ENCODE measurements at regions not wholly inside any gene's neighbourhood (a gene's known extent, or its start where the extent isn't known, plus 50 kb on each side); places are given as distances from the start of the nearest gene placed in this dataset.

- ATAC-seq (peak; percentile 43), DNase-seq (no peak)
- Histone ChIP-seq H3K27me3 (no peaks in the 10 kb centered on the region), H3K9me3 (no peaks in the 10 kb centered on the region), H3K36me3 (no peaks in the 10 kb centered on the region), H3K4me3 (no peak overlapping the region), H3K4me1 (peaks cover 3% of the 10 kb centered on the region), H3K27ac (no peak overlapping the region)
- TF ChIP-seq, protein P1, sequence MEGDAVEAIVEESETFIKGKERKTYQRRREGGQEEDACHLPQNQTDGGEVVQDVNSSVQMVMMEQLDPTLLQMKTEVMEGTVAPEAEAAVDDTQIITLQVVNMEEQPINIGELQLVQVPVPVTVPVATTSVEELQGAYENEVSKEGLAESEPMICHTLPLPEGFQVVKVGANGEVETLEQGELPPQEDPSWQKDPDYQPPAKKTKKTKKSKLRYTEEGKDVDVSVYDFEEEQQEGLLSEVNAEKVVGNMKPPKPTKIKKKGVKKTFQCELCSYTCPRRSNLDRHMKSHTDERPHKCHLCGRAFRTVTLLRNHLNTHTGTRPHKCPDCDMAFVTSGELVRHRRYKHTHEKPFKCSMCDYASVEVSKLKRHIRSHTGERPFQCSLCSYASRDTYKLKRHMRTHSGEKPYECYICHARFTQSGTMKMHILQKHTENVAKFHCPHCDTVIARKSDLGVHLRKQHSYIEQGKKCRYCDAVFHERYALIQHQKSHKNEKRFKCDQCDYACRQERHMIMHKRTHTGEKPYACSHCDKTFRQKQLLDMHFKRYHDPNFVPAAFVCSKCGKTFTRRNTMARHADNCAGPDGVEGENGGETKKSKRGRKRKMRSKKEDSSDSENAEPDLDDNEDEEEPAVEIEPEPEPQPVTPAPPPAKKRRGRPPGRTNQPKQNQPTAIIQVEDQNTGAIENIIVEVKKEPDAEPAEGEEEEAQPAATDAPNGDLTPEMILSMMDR (IDR thresholded peaks at IDR 0.05) = peak; percentile 59
- intact Hi-C loops (cut with DNase I) = no loop called here
These were observed 124.9 kb downstream of the RDH14 start for GRCh38 chr2:18435426-18436037.

DNA sequence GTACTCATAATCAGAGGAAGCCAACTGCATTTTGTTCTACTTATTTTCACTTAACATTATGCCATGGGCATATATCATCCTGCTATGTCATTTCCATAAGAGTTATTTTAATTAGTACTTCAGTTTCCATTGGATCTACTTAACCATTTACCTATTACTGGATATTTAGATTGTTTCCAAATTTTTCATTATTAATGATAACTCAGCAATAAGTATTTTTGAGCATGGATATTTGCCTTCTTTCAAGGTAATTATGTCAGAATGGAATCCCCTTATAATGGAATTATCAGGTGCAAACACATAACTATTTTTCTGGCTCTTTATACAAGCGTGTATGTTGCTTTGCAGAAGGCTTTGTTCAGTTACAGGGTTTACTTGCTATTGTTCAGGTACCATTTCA is 126.6 kb downstream of the RDH14 start:
- Histone ChIP-seq H3K9me3 (no peaks in the 10 kb centered on the region), H3K27me3 (no peaks in the 10 kb centered on the region), H3K4me1 (peaks cover 3% of the 10 kb centered on the region), H3K4me3 (no peak overlapping the region), H3K36me3 (no peaks in the 10 kb centered on the region), H3K27ac (no peak overlapping the region)
- DNase-seq = no peak
- TF ChIP-seq, protein P1 (IDR thresholded peaks at IDR 0.05) = no peak
- intact Hi-C loops (cut with DNase I) = no loop called here
- ATAC-seq = no peak

DNA sequence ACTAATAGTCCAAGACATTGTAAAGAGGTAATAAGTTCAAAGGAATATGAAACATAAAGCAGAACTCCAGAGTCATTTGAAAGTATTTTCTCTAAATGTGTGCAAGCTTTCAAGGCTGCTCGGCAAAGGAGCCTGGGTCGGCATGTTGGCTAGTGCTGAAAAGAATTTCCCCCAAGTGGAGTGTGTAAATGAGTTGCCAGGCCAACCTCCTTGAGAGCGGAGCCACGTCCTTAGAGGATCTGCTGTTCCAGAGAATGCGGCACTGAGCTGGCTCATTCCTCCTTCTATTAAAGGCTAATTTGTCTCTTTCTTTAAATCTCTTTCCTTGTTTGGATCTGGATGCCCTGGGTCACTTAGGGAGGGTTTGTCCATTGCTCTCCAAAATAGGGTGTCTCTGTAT is 127.5 kb downstream of the RDH14 start:
- intact Hi-C loops (cut with DNase I) = no loop called here
- no peak overlapping the region for H3K4me3 ChIP-seq
- TF ChIP-seq, protein P1 (IDR thresholded peaks at IDR 0.05) = no peak
- no peaks in the 10 kb centered on the region for H3K36me3 ChIP-seq
- H3K27ac ChIP-seq = no peak overlapping the region
- H3K27me3 ChIP-seq = no peaks in the 10 kb centered on the region
- H3K9me3 ChIP-seq = no peaks in the 10 kb centered on the region
- ATAC-seq (peak; percentile 79), DNase-seq (no peak)
- H3K4me1 ChIP-seq = peaks cover 3% of the 10 kb centered on the region

DNA sequence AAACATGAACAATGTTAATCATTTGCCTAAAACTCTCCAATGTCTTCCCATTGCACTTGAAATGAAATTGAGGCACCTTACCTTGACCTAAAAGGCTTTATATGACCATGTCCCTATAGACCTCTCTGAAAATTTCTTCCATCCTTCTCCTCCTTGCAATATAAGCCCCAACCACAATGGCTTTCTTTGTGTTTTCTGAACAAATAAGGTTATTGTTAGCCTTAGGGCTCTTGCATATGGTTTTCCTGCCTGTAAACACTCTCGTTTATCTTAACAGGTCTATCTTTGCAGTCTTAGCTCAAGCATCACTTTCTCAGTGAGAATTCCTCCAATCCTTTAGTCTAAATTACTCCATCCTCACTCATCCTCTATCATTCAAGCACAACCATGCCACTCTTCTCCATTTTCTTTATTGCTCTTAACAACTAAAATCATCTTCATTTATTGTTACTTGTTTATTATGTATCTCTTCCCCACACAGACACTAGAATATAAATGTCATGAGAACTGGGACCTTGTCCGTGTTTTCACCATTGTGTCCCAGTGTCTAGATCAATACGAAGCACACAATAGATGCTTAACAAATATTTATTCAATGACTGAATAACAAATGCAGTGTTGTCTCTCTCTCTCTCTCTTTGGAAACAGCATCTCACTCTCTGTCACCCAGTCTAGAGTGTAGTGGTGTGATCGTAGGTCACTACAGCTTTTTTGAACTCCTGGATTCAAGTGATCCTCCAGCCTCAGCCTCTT is 129.3 kb downstream of the RDH14 start:
- Histone ChIP-seq H3K36me3 (no peaks in the 10 kb centered on the region), H3K4me1 (peaks cover 3% of the 10 kb centered on the region), H3K27ac (no peak overlapping the region), H3K9me3 (no peaks in the 10 kb centered on the region), H3K4me3 (no peak overlapping the region), H3K27me3 (no peaks in the 10 kb centered on the region)
- no peak for DNase-seq
- intact Hi-C loops (cut with DNase I) = no loop called here
- TF ChIP-seq, protein P1 (IDR thresholded peaks at IDR 0.05) = no peak
- no peak for ATAC-seq

GRCh38 chr2:18428516-18428915 is 131.9 kb downstream of the RDH14 start:
- H3K9me3 ChIP-seq = no peaks in the 10 kb centered on the region

More at GRCh38 chr2:18428516-18428915, 131.9 kb downstream of the RDH14 start:
- Histone ChIP-seq H3K27ac (no peak overlapping the region), H3K27me3 (no peaks in the 10 kb centered on the region), H3K36me3 (no peaks in the 10 kb centered on the region), H3K4me3 (no peak overlapping the region), H3K4me1 (no peaks in the 10 kb centered on the region)
- TF ChIP-seq, protein P1 (IDR thresholded peaks at IDR 0.05) = no peak
- ATAC-seq (no peak), DNase-seq (no peak)
- intact Hi-C loops (cut with DNase I) = no loop called here
